GM12891 (cell line): ENCODE measurements at regions not wholly inside any gene's neighbourhood (a gene's known extent, or its start where the extent isn't known, plus 50 kb on each side); places are given as distances from the start of the nearest gene placed in this dataset.

Experiments
- PAX5 ChIP-seq: IDR thresholded peaks from 2 replicates; pipeline ENCODE4 v1.6.1; 2011; ENCODE audit warnings: low read length, moderate library complexity, mild to moderate bottlenecking; ENCODE audit not compliant: insufficient read depth, severe bottlenecking
- POLR2A ChIP-seq: IDR thresholded peaks from 2 replicates; pipeline ENCODE4 v1.6.1; 2011; ENCODE audit warnings: low read depth, low read length, control low read depth
- POLR2AphosphoS5 ChIP-seq: IDR thresholded peaks from 2 replicates; pipeline ENCODE4 v1.6.1; 2011; ENCODE audit warnings: low read depth, low read length, control low read depth
- SPI1 ChIP-seq: IDR thresholded peaks from 2 replicates; pipeline ENCODE4 v1.6.1; 2011; ENCODE audit warnings: low read depth, low read length, control low read depth
- TAF1 ChIP-seq: IDR thresholded peaks from 2 replicates; pipeline ENCODE4 v1.6.1; 2011; ENCODE audit warnings: low read depth, low read length, control low read depth

- no peak for TF ChIP-seq POLR2A
- TF ChIP-seq POLR2AphosphoS5 = no peak
- TF ChIP-seq PAX5 = no peak
- TF ChIP-seq TAF1 = no peak
- no peak for TF ChIP-seq SPI1
Measured at GRCh38 chr6:147738099-147738498, 229.6 kb downstream of the SAMD5 start.
